Stimulated activated effector memory CD8-positive, alpha-beta T cell treated with anti-CD3 and anti-CD28 coated beads, Interleukin-12 subunit alpha, Interleukin-12 subunit beta, amount 100 ng/mL, for 72 hours (primary cell): ENCODE measurements at regions not wholly inside any gene's neighbourhood (a gene's known extent, or its start where the extent isn't known, plus 50 kb on each side); places are given as distances from the start of the nearest gene placed in this dataset.
"Not testable (repeated sequence)": the region's sequence is repeated elsewhere in the genome, so short reads cannot be mapped to it uniquely, and the experiment has no call there.

Source experiments
- ATAC-seq: fragments of 150-1000 bp; cut with Tn5 transposase; 2 replicates; pipeline ENCODE4 v1.10.0; 2021
- DNase-seq, 2 donors: peaks; one replicate each; pipeline ENCODE4 v3.0.0; 2021 to 2022; ENCODE audit warnings: low spot score in 2 of 2
- H3K27ac Mint-ChIP-seq: one replicate; pipeline ENCODE4 v1.8.0; 2022; ENCODE audit warnings: mild to moderate bottlenecking, mixed read lengths
- H3K36me3 Mint-ChIP-seq: one replicate; pipeline ENCODE4 v1.8.0; 2022; ENCODE audit warnings: mild to moderate bottlenecking, mixed read lengths
- H3K4me1 Mint-ChIP-seq: one replicate; pipeline ENCODE4 v1.8.0; 2022; ENCODE audit warnings: mixed read lengths
- H3K4me3 Mint-ChIP-seq: one replicate; pipeline ENCODE4 v1.8.0; 2022; ENCODE audit warnings: mild to moderate bottlenecking, mixed read lengths
- H3K9me3 Mint-ChIP-seq: one replicate; pipeline ENCODE4 v1.8.0; 2022; ENCODE audit warnings: mixed read lengths

- peaks cover 2% of the 10 kb centered on the region for H3K9me3 Mint-ChIP-seq
- H3K27ac Mint-ChIP-seq = no peak overlapping the region
- no peak overlapping the region for H3K4me3 Mint-ChIP-seq
- DNase-seq (no peak), ATAC-seq (no peak)
- H3K36me3 Mint-ChIP-seq = no peaks in the 10 kb centered on the region
- H3K4me1 Mint-ChIP-seq = no peaks in the 10 kb centered on the region
Measured at GRCh38 chr15:26200427-26200826, 337.3 kb upstream of the ATP10A start.

GRCh38 chr15:26197719-26198118, 334.6 kb upstream of the ATP10A start:
- Mint-ChIP-seq H3K4me1 (no peaks in the 10 kb centered on the region), H3K4me3 (no peak overlapping the region), H3K9me3 (peaks cover 2% of the 10 kb centered on the region), H3K36me3 (no peaks in the 10 kb centered on the region), H3K27ac (no peak overlapping the region)
- ATAC-seq (no peak), DNase-seq (no peak)

- H3K27ac Mint-ChIP-seq = no peak overlapping the region
- DNase-seq (no peak), ATAC-seq (no peak)
- no peak overlapping the region for H3K4me3 Mint-ChIP-seq
- H3K9me3 Mint-ChIP-seq = peaks cover 2% of the 10 kb centered on the region
- no peaks in the 10 kb centered on the region for H3K36me3 Mint-ChIP-seq
- no peaks in the 10 kb centered on the region for H3K4me1 Mint-ChIP-seq
Measured at GRCh38 chr15:26197060-26197459, 333.9 kb upstream of the ATP10A start.

GRCh38 chr15:26191193-26191592, 328.1 kb upstream of the ATP10A start:
- Mint-ChIP-seq H3K27ac (no peak overlapping the region), H3K4me1 (no peaks in the 10 kb centered on the region), H3K4me3 (no peak overlapping the region), H3K9me3 (peaks cover 2% of the 10 kb centered on the region), H3K36me3 (no peaks in the 10 kb centered on the region)
- DNase-seq = no peak
- no peak for ATAC-seq

- not testable (repeated sequence) for H3K27ac Mint-ChIP-seq, H3K36me3 Mint-ChIP-seq, H3K4me3 Mint-ChIP-seq, H3K4me1 Mint-ChIP-seq, ATAC-seq, DNase-seq, H3K9me3 Mint-ChIP-seq
Measured at GRCh38 chr15:26186138-26186537, 323.0 kb upstream of the ATP10A start.

- Mint-ChIP-seq H3K4me3 (no peak overlapping the region), H3K27ac (no peak overlapping the region), H3K4me1 (no peaks in the 10 kb centered on the region), H3K9me3 (no peaks in the 10 kb centered on the region), H3K36me3 (no peaks in the 10 kb centered on the region)
- ATAC-seq (no peak), DNase-seq (no peak)
Measured at GRCh38 chr15:26182441-26182840, 319.3 kb upstream of the ATP10A start.

- Mint-ChIP-seq H3K4me1 (no peaks in the 10 kb centered on the region), H3K36me3 (no peaks in the 10 kb centered on the region), H3K27ac (no peak overlapping the region), H3K4me3 (no peak overlapping the region), H3K9me3 (no peaks in the 10 kb centered on the region)
- ATAC-seq = no peak
- no peak for DNase-seq
Measured at GRCh38 chr15:26179906-26180305, 316.8 kb upstream of the ATP10A start.

- Mint-ChIP-seq H3K4me1 (no peaks in the 10 kb centered on the region), H3K36me3 (no peaks in the 10 kb centered on the region), H3K27ac (no peak overlapping the region), H3K9me3 (peaks cover 3% of the 10 kb centered on the region), H3K4me3 (no peak overlapping the region)
- no peak for DNase-seq
- no peak for ATAC-seq
Measured at GRCh38 chr15:26178640-26179220, 315.6 kb upstream of the ATP10A start.

- Mint-ChIP-seq H3K36me3 (no peaks in the 10 kb centered on the region), H3K4me3 (no peak overlapping the region), H3K4me1 (no peaks in the 10 kb centered on the region), H3K27ac (peak overlapping the region; percentile 48), H3K9me3 (peaks cover 3% of the 10 kb centered on the region)
- DNase-seq (no peak), ATAC-seq (no peak)
Measured at GRCh38 chr15:26177816-26178215, 314.7 kb upstream of the ATP10A start.

- Mint-ChIP-seq H3K27ac (no peak overlapping the region), H3K4me3 (no peak overlapping the region), H3K9me3 (peaks cover 3% of the 10 kb centered on the region), H3K4me1 (no peaks in the 10 kb centered on the region), H3K36me3 (no peaks in the 10 kb centered on the region)
- ATAC-seq (no peak), DNase-seq (no peak)
Measured at GRCh38 chr15:26176831-26177230, 313.7 kb upstream of the ATP10A start.

- no peaks in the 10 kb centered on the region for H3K4me1 Mint-ChIP-seq
- peaks cover 5% of the 10 kb centered on the region for H3K9me3 Mint-ChIP-seq
- H3K36me3 Mint-ChIP-seq = no peaks in the 10 kb centered on the region
- DNase-seq = no peak
- ATAC-seq = no peak
- no peak overlapping the region for H3K4me3 Mint-ChIP-seq
- no peak overlapping the region for H3K27ac Mint-ChIP-seq
Measured at GRCh38 chr15:26171266-26171665, 308.1 kb upstream of the ATP10A start.

GRCh38 chr15:26166429-26166828, 303.3 kb upstream of the ATP10A start:
- H3K4me3 Mint-ChIP-seq = no peak overlapping the region
- H3K36me3 Mint-ChIP-seq = no peaks in the 10 kb centered on the region
- no peak for DNase-seq

GRCh38 chr15:26165546-26165945, 302.4 kb upstream of the ATP10A start:
- H3K9me3 Mint-ChIP-seq = peaks cover 10% of the 10 kb centered on the region
- no peak overlapping the region for H3K27ac Mint-ChIP-seq
- no peaks in the 10 kb centered on the region for H3K4me1 Mint-ChIP-seq
- H3K4me3 Mint-ChIP-seq = no peak overlapping the region
- no peak for ATAC-seq
- DNase-seq = no peak
- no peaks in the 10 kb centered on the region for H3K36me3 Mint-ChIP-seq

More at GRCh38 chr15:26166429-26166828, 303.3 kb upstream of the ATP10A start:
- no peak overlapping the region for H3K27ac Mint-ChIP-seq
- no peaks in the 10 kb centered on the region for H3K4me1 Mint-ChIP-seq
- ATAC-seq = no peak
- peaks cover 10% of the 10 kb centered on the region for H3K9me3 Mint-ChIP-seq

- Mint-ChIP-seq H3K4me1 (no peaks in the 10 kb centered on the region), H3K36me3 (no peaks in the 10 kb centered on the region), H3K27ac (no peak overlapping the region), H3K4me3 (no peak overlapping the region), H3K9me3 (peaks cover 7% of the 10 kb centered on the region)
- DNase-seq = no peak
- no peak for ATAC-seq
Measured at GRCh38 chr15:26160343-26160742, 297.2 kb upstream of the ATP10A start.

GRCh38 chr15:26158176-26158575, 295.0 kb upstream of the ATP10A start:
- Mint-ChIP-seq H3K4me3 (no peak overlapping the region), H3K9me3 (peaks cover 4% of the 10 kb centered on the region), H3K36me3 (no peaks in the 10 kb centered on the region), H3K4me1 (no peaks in the 10 kb centered on the region), H3K27ac (no peak overlapping the region)
- DNase-seq = no peak
- ATAC-seq = no peak

GRCh38 chr15:26157081-26157480, 294.0 kb upstream of the ATP10A start:
- H3K36me3 Mint-ChIP-seq = no peaks in the 10 kb centered on the region
- H3K4me3 Mint-ChIP-seq = no peak overlapping the region
- ATAC-seq (no peak), DNase-seq (no peak)
- peaks cover 11% of the 10 kb centered on the region for H3K9me3 Mint-ChIP-seq
- no peak overlapping the region for H3K27ac Mint-ChIP-seq
- H3K4me1 Mint-ChIP-seq = no peaks in the 10 kb centered on the region

- H3K36me3 Mint-ChIP-seq = no peaks in the 10 kb centered on the region
- peaks cover 11% of the 10 kb centered on the region for H3K9me3 Mint-ChIP-seq
- no peak overlapping the region for H3K4me3 Mint-ChIP-seq
- no peaks in the 10 kb centered on the region for H3K4me1 Mint-ChIP-seq
- H3K27ac Mint-ChIP-seq = no peak overlapping the region
- ATAC-seq (no peak), DNase-seq (no peak)
Measured at GRCh38 chr15:26156051-26156450, 292.9 kb upstream of the ATP10A start.
